ENCODE measurements at regions not wholly inside any gene's neighbourhood (a gene's known extent, or its start where the extent isn't known, plus 50 kb on each side); places are given as distances from the start of the nearest gene placed in this dataset.

DNA sequence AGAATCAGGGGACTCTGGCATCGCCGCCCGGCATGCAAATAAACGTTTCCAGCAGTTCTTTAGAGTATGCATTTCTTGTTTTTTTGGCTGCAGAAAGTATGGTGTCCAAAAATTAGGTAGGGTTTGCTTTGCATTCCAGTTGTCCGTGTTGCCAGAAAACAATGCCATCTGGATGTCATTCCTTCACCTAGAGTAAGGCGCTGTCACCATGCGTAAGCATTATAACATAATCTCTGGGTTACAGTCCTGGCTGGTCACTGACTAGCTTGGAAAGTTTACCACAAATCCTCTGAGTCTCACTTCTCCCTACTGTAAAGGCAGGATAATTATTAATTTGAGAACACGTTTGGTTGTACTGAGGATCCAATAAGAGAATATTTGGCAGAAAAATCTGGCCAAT is 457.7 kb downstream of the XYLT1 start:
- no peak for TF ChIP-seq CTCF (IDR thresholded peaks at IDR 0.05)
- no peak for DNase-seq
- no peak overlapping the region for H3K27ac ChIP-seq

GRCh38 chr16:17014484-17015121 is 456.2 kb downstream of the XYLT1 start:
- WGBS, 2 donors: 80 to 94% methylated on average over 6 of the region's 6 CpGs
- Histone ChIP-seq H3K27ac (no peak overlapping the region), H3K27me3 (peaks cover 0 to 3% (median 0%) of the 10 kb centered on the region in 4 donors), H3K4me1 (no peaks in the 10 kb centered on the region), H3K9me3 (no peaks in the 10 kb centered on the region), H3K4me3 (no peak overlapping the region), H3K36me3 (no peaks in the 10 kb centered on the region)
- no peak for ATAC-seq
- no peak for TF ChIP-seq CTCF (IDR thresholded peaks at IDR 0.05)
- DNase-seq: no peak
- no peak for FAIRE-seq
- intact Hi-C loops (cut with DNase I): no loop called here

More for the DNA sequence above, 457.7 kb downstream of the XYLT1 start:
- Histone ChIP-seq H3K27me3 (peaks cover 0 to 3% (median 0%) of the 10 kb centered on the region in 4 donors), H3K36me3 (no peaks in the 10 kb centered on the region), H3K9me3 (no peaks in the 10 kb centered on the region), H3K4me3 (no peak overlapping the region), H3K4me1 (no peaks in the 10 kb centered on the region)
- FAIRE-seq (no peak), ATAC-seq (no peak)
- WGBS, 2 donors: 68 to 70% methylated on average over 8 of the region's 8 CpGs
- intact Hi-C loops (cut with DNase I): no loop called here

- H3K36me3 ChIP-seq: no peaks in the 10 kb centered on the region
- H3K27ac ChIP-seq: no peak overlapping the region
- no peak for DNase-seq
- no peaks in the 10 kb centered on the region for H3K4me1 ChIP-seq
- intact Hi-C loops (cut with DNase I): no loop called here
- no peak for TF ChIP-seq CTCF (IDR thresholded peaks at IDR 0.05)
- no peak for ATAC-seq
- FAIRE-seq: peak; percentile 86
- peaks cover 0 to 10% (median 2%) of the 10 kb centered on the region in 4 donors for H3K27me3 ChIP-seq
- no peak overlapping the region for H3K4me3 ChIP-seq
- WGBS, 2 donors: 74 to 86% methylated on average over 6 of the region's 6 CpGs
- no peaks in the 10 kb centered on the region for H3K9me3 ChIP-seq
These were observed 455.1 kb downstream of the XYLT1 start for GRCh38 chr16:17015702-17016101.

GRCh38 chr16:17017442-17017841 is 453.3 kb downstream of the XYLT1 start:
- H3K4me1 ChIP-seq: no peaks in the 10 kb centered on the region
- no peaks in the 10 kb centered on the region for H3K9me3 ChIP-seq
- no peaks in the 10 kb centered on the region for H3K36me3 ChIP-seq
- intact Hi-C loops (cut with DNase I): no loop called here
- ATAC-seq (no peak), DNase-seq (no peak), FAIRE-seq (no peak)
- peaks cover 0 to 7% (median 2%) of the 10 kb centered on the region in 4 donors for H3K27me3 ChIP-seq
- no peak overlapping the region for H3K4me3 ChIP-seq
- H3K27ac ChIP-seq: no peak overlapping the region
- no peak for TF ChIP-seq CTCF (IDR thresholded peaks at IDR 0.05)

DNA sequence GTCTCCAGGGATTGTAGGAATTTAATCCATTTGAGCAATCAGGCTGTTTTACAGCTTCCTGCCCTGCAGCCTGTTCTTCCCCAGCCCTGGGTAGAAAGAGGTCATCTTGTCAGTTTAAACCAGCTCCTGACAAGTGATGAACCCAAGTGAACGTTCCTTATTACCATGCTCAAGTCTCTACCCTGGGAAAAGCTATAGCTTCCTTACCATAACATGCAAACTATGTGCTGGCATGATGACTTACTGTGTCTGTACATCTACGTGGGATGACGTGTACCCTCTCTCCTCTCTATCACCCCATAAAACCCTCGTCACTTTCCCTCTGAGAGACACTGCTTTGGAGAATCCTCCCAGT is 452.2 kb downstream of the XYLT1 start:
- Histone ChIP-seq H3K4me1 (no peaks in the 10 kb centered on the region), H3K27ac (no peak overlapping the region), H3K9me3 (no peaks in the 10 kb centered on the region), H3K4me3 (no peak overlapping the region), H3K27me3 (peaks cover 0 to 7% (median 2%) of the 10 kb centered on the region in 4 donors), H3K36me3 (no peaks in the 10 kb centered on the region)
- DNase-seq (no peak), ATAC-seq (no peak), FAIRE-seq (no peak)
- intact Hi-C loops (cut with DNase I): no loop called here
- TF ChIP-seq CTCF (IDR thresholded peaks at IDR 0.05): no peak
- 53 to 55% methylated on average over 4 of the region's 4 CpGs for WGBS, 2 donors

Measured in pancreas (tissue), 10 donors.